ENCODE measurements at regions not wholly inside any gene's neighbourhood (a gene's known extent, or its start where the extent isn't known, plus 50 kb on each side); places are given as distances from the start of the nearest gene placed in this dataset.

GRCh38 chr15:73001840-73002239 lies 50.4 kb upstream of the NEO1 start:
- DNase-seq: no peak

DNA sequence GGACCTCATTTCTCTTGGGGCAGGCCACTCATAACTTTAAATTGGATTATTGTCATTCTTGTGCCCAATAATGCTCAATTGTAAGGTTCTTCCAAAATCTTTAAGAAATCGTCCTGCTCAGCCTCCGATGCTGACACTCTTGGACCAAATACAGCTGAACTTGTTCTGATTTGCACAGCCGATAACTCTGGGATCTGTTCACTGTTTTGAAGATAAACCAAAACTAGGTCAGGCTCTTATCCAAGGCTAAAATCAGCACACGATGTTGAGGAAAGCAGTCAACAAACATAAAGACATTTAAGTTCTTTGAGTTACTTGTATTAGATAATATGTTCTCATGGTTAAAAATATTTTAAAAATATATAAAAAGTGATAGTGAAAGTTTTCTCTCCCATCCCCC lies 52.0 kb upstream of the NEO1 start:
- no peak for DNase-seq

DNA sequence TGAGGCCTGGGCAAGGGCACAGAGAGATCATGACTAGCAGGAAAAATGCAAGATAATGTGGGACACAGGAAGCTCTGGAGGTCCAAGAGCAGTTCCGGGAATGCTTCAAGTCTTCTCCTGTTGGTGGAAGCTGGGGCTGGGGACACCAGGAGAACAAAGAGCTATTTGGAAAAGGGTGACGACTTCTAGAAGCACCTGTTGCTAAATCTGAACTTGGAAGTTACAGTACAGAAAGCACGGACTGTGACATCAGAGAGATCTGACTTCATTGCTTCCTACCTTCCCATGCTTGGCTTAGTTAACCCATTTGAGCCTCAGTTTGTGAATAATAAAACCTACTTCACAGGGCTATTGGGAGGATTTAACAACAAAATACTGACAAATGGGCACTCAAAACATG lies 52.7 kb upstream of the NEO1 start:
- DNase-seq: no peak

DNA sequence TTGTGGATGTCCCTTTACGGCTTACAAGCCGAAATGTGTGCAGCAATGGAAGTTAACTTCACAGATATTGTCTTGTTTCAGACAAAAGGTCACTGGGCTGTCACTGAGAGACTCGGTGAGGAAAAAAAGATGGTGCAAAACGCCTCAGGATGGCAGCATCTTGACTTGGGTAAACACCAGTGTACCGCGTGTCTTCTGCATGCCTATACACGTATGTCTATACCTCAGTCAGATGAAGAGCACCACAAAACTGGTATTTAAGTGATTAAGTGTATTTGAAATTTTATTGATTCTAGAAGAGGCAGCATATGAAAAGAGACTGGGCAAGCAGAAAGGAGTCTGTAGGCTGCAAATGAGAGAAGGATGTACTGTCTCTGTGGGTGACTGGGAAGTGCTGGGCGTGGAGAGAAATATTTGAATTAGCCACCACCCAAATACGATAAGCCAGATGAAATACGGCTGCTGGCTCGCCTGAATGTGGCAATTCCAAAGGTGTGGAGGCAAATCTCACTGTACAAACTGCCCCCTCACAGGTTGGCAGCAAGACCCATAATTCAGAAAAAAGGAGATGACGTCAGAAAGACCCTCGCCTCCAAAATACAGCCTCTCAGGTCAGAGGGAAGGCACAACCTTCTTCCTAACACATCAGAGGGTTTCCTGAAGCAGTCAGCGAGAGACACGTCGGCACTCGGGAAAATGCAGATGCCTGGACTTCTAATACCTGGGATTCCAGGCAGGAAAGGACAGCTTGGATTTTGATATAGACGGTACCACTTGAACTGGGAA lies 53.4 kb upstream of the NEO1 start:
- no peak for DNase-seq

DNA sequence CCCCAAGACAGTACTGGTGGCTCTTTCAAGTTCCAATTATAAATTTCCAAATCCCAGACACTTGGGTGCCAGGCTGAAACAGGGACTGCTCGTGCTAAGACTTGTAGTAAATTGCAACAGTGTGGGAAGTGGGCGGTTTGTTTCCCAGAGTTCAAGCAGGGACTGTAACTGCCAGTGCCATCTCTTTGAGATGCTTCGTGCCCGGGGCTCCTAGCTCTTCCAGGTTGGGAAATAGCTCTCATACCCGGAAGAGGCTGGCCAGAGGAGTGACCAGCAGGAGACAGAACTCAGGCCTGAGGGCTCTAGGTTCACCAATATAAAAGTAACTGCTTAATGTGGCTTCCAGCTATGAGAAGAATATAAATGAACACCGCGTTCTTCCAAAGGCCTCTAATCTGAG lies 54.0 kb upstream of the NEO1 start:
- no peak for DNase-seq

DNA sequence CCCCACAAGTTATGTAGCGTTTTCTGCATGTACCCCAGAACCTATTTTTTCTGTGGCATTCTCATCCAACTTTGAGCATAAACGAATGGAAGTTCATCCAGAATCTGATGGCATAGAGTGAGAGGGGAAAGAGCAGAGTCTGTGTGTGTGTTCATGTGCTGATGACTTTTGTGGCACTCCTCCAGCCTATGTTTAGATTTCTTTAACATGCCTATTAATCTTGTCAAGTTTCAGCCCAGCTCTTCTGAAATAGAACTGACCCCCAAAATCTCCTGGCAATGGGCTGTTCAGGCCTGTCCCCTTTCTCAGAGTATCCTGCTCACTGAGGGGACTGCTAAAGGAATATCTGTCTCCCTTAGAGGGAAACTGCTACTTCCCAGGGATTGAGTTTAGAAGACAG lies 56.4 kb upstream of the NEO1 start:
- DNase-seq: no peak

DNA sequence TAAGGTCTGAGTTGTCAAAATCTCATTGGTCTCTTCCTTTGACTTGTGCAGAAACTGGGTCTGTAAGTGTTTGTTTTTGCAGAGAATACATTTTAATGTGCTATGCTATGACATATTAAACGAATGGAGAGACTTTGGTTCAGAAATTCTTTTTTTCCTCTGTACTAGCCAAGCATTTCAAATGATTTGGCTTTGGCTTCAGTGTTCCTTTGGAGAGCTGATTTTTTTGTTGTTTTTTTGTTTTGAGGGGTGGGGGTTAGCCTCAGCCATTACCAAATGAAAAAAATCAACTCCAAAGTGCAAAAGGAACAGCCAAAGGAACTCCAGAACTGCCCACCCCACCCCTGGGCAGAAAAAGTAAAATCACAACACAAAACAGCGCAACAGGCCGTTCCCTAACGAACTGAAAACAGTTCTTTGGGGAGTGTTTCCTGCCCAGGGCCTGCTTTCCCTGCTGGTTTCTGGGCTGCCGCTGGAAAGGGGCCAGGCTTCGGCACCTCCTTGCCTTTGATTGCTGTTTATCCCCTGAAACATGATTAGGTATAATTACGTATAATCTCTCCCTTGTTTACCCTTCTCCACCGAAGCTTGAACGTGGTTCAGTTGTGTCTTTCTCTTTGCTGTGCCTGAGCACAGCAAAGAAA lies 57.6 kb upstream of the NEO1 start:
- DNase-seq: no peak

GRCh38 chr15:72992841-72993252 lies 59.4 kb upstream of the NEO1 start:
- no peak for DNase-seq

- DNase-seq: no peak
Measured at GRCh38 chr15:72991026-72991425, 61.2 kb upstream of the NEO1 start.

DNA sequence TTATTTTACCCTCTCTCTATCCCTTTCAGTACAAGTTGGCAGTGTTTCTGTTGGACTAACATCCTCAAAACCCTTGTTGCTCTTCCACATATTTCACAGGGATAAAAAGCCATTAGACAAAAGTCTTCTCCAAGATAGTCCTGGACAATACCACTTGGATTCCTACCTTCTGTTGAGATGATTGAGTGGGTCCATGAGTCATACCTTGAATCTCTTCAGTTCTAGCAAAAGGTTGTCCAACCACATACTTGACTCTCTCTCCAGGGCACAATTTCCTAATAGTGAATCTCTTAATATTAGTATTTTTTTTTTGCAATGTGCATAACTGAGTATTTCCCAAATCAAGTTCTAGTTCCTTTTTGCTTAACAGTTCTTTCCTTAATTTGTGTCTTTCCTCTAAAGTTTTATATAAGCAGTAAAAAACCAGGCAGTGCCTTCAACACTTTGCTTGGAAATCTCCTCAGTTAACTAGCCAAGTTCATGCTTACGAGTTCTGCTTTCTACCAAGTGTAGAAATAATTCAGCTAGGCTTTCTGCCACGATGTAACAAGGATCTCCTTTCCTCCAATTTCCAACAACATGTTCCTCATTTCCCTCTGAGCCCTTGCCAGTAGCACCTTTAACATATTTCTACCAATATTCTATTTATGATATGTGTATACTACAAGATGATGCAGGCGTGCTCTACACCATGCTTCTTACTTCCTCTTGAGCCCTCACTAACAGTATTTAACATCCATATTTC lies 68.3 kb upstream of the NEO1 start:
- no peak for DNase-seq

DNA sequence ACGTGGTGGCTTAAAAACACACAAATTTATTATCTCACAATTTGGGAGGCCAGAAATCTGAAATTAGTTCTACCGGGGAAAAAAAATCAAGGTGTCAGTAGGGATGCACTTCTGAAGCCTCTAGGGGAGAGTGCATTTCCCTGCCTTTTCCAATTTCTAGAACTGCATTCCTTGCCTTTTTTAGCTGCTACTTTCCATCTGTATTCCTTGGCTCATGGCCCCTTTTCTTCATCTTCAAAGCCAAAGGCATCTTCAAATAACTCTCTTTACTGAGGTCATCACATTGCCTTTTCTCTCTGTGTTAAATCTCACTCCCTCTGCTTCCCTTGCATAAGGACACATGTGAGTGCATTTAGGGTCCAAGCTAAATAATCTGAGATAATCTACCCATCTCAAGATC lies 69.5 kb upstream of the NEO1 start:
- DNase-seq: no peak

GRCh38 chr15:72980661-72981060 lies 71.6 kb upstream of the NEO1 start:
- DNase-seq: no peak

DNA sequence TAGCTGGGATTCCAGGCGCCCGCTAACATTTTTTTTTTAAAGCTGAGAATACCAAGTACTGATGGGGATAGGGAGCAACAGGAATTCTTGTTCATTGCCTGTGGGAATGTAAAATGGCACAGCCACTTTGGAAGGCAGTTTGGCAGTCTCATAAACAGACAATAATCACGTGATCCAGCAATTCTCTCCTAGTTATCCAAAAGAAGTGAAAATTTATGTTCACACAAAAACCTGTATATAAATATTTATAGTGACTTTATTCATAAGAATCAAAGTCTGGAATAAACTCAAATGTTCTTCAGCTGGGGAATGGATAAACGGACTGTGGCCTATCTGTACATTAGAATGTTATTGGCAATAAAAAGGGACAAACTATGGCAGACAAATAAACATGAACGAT lies 72.5 kb upstream of the NEO1 start:
- no peak for DNase-seq

GRCh38 chr15:72979308-72979707 lies 73.0 kb upstream of the NEO1 start:
- DNase-seq: no peak

- no peak for DNase-seq
Measured at GRCh38 chr15:72978223-72978622, 74.0 kb upstream of the NEO1 start.

GRCh38 chr15:72972362-72972761 lies 79.9 kb upstream of the NEO1 start:
- no peak for DNase-seq

GRCh38 chr15:72971766-72972165 lies 80.5 kb upstream of the NEO1 start:
- DNase-seq: no peak

DNA sequence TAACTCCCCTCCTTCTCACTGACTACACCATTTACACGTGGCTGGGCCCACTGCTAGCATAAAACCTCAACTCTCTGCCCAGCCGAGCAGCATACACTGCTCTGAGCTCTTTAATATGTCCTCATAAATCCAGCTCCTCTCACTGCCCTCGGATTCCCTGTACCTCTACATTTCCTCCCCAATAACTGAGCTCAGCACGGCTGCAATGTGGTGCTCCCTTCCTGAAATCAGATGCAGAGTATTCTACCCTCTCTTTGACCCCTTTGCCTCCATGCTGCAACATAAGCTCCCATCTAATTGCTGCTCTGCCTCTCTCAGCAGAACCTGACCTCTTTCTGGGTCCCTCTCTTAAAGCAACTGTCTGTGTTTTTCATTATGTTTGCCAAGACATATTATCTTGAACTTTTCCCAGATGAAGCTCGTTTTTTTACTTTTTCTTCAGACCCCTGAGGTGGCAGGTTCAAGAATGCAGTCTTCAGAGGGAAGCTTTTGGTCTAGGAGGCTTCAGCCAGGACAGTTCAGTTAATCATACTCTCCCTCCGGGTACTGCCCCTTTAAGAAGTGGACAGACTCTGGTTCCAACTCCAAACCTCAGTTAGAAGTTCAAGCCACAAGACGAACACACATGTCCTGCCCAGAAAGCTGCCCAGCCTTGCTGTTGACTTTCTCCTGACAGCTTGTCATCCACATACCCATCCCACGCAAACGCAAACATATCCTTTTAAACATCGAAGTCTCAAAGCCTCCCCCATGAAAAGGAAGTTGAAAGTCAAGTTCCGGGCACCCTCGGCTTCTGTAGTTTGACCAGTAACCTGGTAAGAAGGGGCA lies 81.1 kb upstream of the NEO1 start:
- no peak for DNase-seq

- DNase-seq: no peak
Measured at GRCh38 chr15:72968531-72968922, 83.7 kb upstream of the NEO1 start.

DNA sequence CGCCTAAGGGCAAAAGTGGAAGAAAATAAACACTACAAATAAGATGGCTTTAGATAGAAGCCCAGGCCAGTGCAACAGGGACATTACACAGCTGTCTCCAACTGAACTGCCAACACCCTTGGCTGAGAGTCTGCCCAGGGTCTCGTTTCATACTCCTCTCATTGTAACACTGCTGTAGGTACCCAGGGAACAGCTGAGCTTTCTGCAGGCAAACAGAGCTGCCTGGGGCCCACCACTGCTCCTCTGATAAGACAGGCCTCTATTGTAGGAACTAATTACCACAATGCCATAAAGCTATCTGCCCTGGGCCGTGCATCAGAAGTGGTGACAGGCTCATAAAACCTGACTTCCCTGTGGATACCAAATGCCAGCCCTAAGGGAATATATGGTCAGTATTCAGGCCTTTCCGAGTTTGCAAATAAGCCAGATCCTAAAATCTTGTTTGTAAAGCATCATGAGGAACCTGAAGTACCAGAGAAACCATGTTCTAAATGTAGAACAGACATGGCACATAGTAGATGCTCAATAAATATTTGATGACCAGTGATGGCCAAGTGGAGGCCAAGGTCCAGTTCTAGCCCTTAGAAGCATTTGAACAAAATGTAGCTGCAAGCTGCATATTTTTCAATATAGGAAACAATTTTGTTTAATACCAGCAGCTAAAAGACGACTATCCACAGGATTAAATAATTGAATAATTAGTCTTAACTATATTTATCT lies 84.3 kb upstream of the NEO1 start:
- no peak for DNase-seq

- DNase-seq: no peak
Measured at GRCh38 chr15:72967397-72967796, 84.9 kb upstream of the NEO1 start.

GRCh38 chr15:72966641-72967040 lies 85.6 kb upstream of the NEO1 start:
- DNase-seq: no peak

GRCh38 chr15:72965671-72966070 lies 86.6 kb upstream of the NEO1 start:
- no peak for DNase-seq
